ENCODE measurements at regions not wholly inside any gene's neighbourhood (a gene's known extent, or its start where the extent isn't known, plus 50 kb on each side); places are given as distances from the start of the nearest gene placed in this dataset.
A peak's percentile ranks its signal among the peaks of the same experiment; 100 is the strongest.

- H3K27ac ChIP-seq (ENCODE audit: low read depth): peak overlapping the region; percentile 51; the same call in 1 of the 2 replicates
- Mint-ChIP-seq H3K27ac (no peak overlapping the region), H3K4me3 (no peak overlapping the region), H3K27me3 (ENCODE audit: insufficient read depth, low read depth, poor library complexity) (no peaks in the 10 kb centered on the region), H3K9me3 (peaks cover 38% of the 10 kb centered on the region), H3K4me1 (peaks cover 25% of the 10 kb centered on the region), H3K36me3 (ENCODE audit: low read depth) (peaks cover 30% of the 10 kb centered on the region)
- H3K36me3 ChIP-seq (ENCODE audit: insufficient read depth): peaks cover 9% of the 10 kb centered on the region
- TF ChIP-seq NANOG (IDR thresholded peaks at IDR 0.05; ENCODE audit: borderline replicate concordance): no peak
- TF ChIP-seq ETS1 (IDR thresholded peaks at IDR 0.05): no peak
- H4K20me1 ChIP-seq (replicated peaks; ENCODE audit: insufficient read depth): no peaks in the 10 kb centered on the region
- peaks cover 4% of the 10 kb centered on the region; the same call in 1 of the 2 replicates for H3K9me2 ChIP-seq (ENCODE audit: insufficient read depth)
- DNase-seq (ENCODE audit: low spot score) (no peak), ATAC-seq (no peak)
- no peak overlapping the region for H3K4me3 ChIP-seq
- 0 out of 2 replicates have a peak overlapping the region, but pooled peaks have one; percentile 22 for H3K4me2 ChIP-seq
- H3K79me2 ChIP-seq (replicated peaks; ENCODE audit: insufficient read depth): no peaks in the 10 kb centered on the region
- H2AFZ ChIP-seq: 0 out of 2 replicates have a peak overlapping the region, but pooled peaks have one; percentile 60
- no peaks in the 10 kb centered on the region for H3K27me3 ChIP-seq (ENCODE audit: insufficient read depth)
- H3K4me1 ChIP-seq (ENCODE audit: insufficient read depth): peaks cover 23% of the 10 kb centered on the region
- no peaks in the 10 kb centered on the region for H3F3A ChIP-seq (replicated peaks; ENCODE audit: low read depth)
Measured at GRCh38 chr1:38392861-38393260, 346.3 kb upstream of the POU3F1 start.

- TF ChIP-seq CREB1 (CRISPR knock-in tag; IDR thresholded peaks at IDR 0.05; ENCODE audit: low read depth) (no peak), ZNF114 (CRISPR knock-in tag; IDR thresholded peaks at IDR 0.05) (no peak), EZH2phosphoT487 (IDR thresholded peaks at IDR 0.05; ENCODE audit: unreplicated experiment) (no peak), ETS1 (IDR thresholded peaks at IDR 0.05) (no peak), STAT1 (IDR thresholded peaks at IDR 0.05; ENCODE audit: unreplicated experiment) (no peak), CTCF (conservative IDR thresholded peaks at IDR 0.05; ENCODE audit: low read depth in 2 of 2) (no peak), REST (IDR thresholded peaks at IDR 0.05; ENCODE audit: unreplicated experiment) (no peak)
- no peaks in the 10 kb centered on the region for H3K36me3 Mint-ChIP-seq (ENCODE audit: low read depth)
Measured at GRCh38 chr1:38381256-38381655, 334.7 kb upstream of the POU3F1 start.

More at GRCh38 chr1:38381256-38381655, 334.7 kb upstream of the POU3F1 start:
- Histone ChIP-seq H3K27me3 (ENCODE audit: insufficient read depth) (no peaks in the 10 kb centered on the region), H3F3A (replicated peaks; ENCODE audit: low read depth) (no peaks in the 10 kb centered on the region), H3K9me2 (ENCODE audit: insufficient read depth) (peaks cover 18% of the 10 kb centered on the region), H3K27ac (ENCODE audit: low read depth) (no peak overlapping the region), H4K20me1 (replicated peaks; ENCODE audit: insufficient read depth) (no peaks in the 10 kb centered on the region), H3K4me3 (no peak overlapping the region), H3K4me1 (ENCODE audit: insufficient read depth) (peaks cover 36% of the 10 kb centered on the region), H3K36me3 (ENCODE audit: insufficient read depth) (no peaks in the 10 kb centered on the region), H2AFZ (peak overlapping the region; percentile 81; the same call in 1 of the 2 replicates), H3K79me2 (replicated peaks; ENCODE audit: insufficient read depth) (no peaks in the 10 kb centered on the region), H3K4me2 (peak overlapping the region; percentile 31; the same call in 1 of the 2 replicates)
- Mint-ChIP-seq H3K9me3 (no peaks in the 10 kb centered on the region), H3K27me3 (ENCODE audit: insufficient read depth, low read depth, poor library complexity) (peaks cover 11% of the 10 kb centered on the region), H3K27ac (no peak overlapping the region), H3K4me1 (peaks cover 29% of the 10 kb centered on the region), H3K4me3 (no peak overlapping the region)
- DNase-seq (ENCODE audit: low spot score) (no peak), ATAC-seq (no peak)

Data from GM23338 (cell line).